ENCODE measurements at regions not wholly inside any gene's neighbourhood (a gene's known extent, or its start where the extent isn't known, plus 50 kb on each side); places are given as distances from the start of the nearest gene placed in this dataset.

- Mint-ChIP-seq H3K27me3 (ENCODE audit: low read depth) (no peaks in the 10 kb centered on the region; the same call in 1 of the 2 replicates), H3K36me3 (ENCODE audit: insufficient read depth in 1 of 3, low read depth in 3 of 3) (no peaks in the 10 kb centered on the region), H3K27ac (no peak overlapping the region), H3K4me3 (no peak overlapping the region), H3K9me3 (no peaks in the 10 kb centered on the region), H3K4me1 (peaks cover 7% of the 10 kb centered on the region in 2 experiments)
- no peaks in the 10 kb centered on the region for H3K23me2 ChIP-seq (ENCODE audit: insufficient read length, low read depth, low read length, poor library complexity, severe bottlenecking)
- H3T11ph ChIP-seq (ENCODE audit: low read length), result no peak overlapping the region
- no peak overlapping the region for H2BK12ac ChIP-seq (ENCODE audit: insufficient read length, low read depth, low read length)
- no peak overlapping the region for H3K23ac ChIP-seq (ENCODE audit: insufficient read length, low read depth, low read length)
- H2AFZ ChIP-seq (ENCODE audit: low read length), result no peak overlapping the region
- H2BK120ac ChIP-seq (ENCODE audit: low read depth, low read length, poor library complexity, severe bottlenecking), result no peak overlapping the region
- H3K4me2 ChIP-seq (ENCODE audit: insufficient read depth, insufficient read length, low read length), result no peak overlapping the region
- no peak overlapping the region for H3K18ac ChIP-seq (ENCODE audit: insufficient read length, low read depth, low read length)
- no peak overlapping the region for H3K56ac ChIP-seq (ENCODE audit: insufficient read length, low read depth, low read length)
- H4K5ac ChIP-seq (ENCODE audit: insufficient read length, low read depth, low read length), result no peak overlapping the region
- no peaks in the 10 kb centered on the region for H3K79me1 ChIP-seq (ENCODE audit: insufficient read depth, low read depth, low read length, poor library complexity, severe bottlenecking)
- no peak for DNase-seq
- H3K14ac ChIP-seq (ENCODE audit: insufficient read depth, low read length), result no peak overlapping the region
- H3K9ac ChIP-seq (ENCODE audit: extremely low read depth, insufficient read length, low read length), result no peak overlapping the region
- H2BK15ac ChIP-seq (ENCODE audit: low read depth, low read length), result no peak overlapping the region
- H3K4me1 ChIP-seq (ENCODE audit: insufficient read depth, low read length), result no peaks in the 10 kb centered on the region; the same call in 1 of the 2 replicates
- H3K27ac ChIP-seq (ENCODE audit: insufficient read length, low read depth, low read length), result no peak overlapping the region
- H4K20me1 ChIP-seq (ENCODE audit: control insufficient read depth, insufficient read depth, insufficient read length), result no peaks in the 10 kb centered on the region
- H2BK5ac ChIP-seq (ENCODE audit: insufficient read length, low read length), result no peak overlapping the region
- H3K27me3 ChIP-seq (ENCODE audit: insufficient read depth, low read length), result no peaks in the 10 kb centered on the region
- H4K91ac ChIP-seq (ENCODE audit: insufficient read length, low read depth, low read length), result no peak overlapping the region
- H3K79me2 ChIP-seq (ENCODE audit: insufficient read depth, low read length), result no peaks in the 10 kb centered on the region
- TF ChIP-seq CTCF (conservative IDR thresholded peaks at IDR 0.05), result no peak
- no peak overlapping the region for H2BK20ac ChIP-seq (ENCODE audit: low read depth, low read length, poor library complexity, severe bottlenecking)
- H4K8ac ChIP-seq (replicated peaks; ENCODE audit: insufficient read length, low read depth, low read length), result no peak overlapping the region
- no peak overlapping the region for H3K4ac ChIP-seq (ENCODE audit: low read depth, low read length)
- H2AK5ac ChIP-seq (ENCODE audit: insufficient read length, low read length), result no peak overlapping the region
- WGBS (ENCODE audit: extremely low coverage, insufficient read length, low lambda C conversion rate), result no CpG with 5 or more reads among the region's 1 CpG
- H3K9me3 ChIP-seq (ENCODE audit: control insufficient read depth, low read depth, low read length), result no peaks in the 10 kb centered on the region
Measured at GRCh38 chr7:96418581-96418980, 96.7 kb upstream of the SLC25A13 start.
